Fibroblast of lung (primary cell): ENCODE measurements at regions not wholly inside any gene's neighbourhood (a gene's known extent, or its start where the extent isn't known, plus 50 kb on each side); places are given as distances from the start of the nearest gene placed in this dataset.

Source experiments
- DNase-seq, 2 donors: peaks; one replicate each; pipeline versions ENCODE4 v3.0.0 to v3.0.0-alpha.2; 2010; ENCODE audit warnings: low read depth in 2 of 2
- H2AFZ ChIP-seq: 2 replicates; pipeline ENCODE4 v1.5.1; 2012; ENCODE audit warnings: low read length, control low read depth, inconsistent platforms
- H3K27ac ChIP-seq: 2 replicates; pipeline ENCODE4 v1.5.1; 2011; ENCODE audit warnings: low read length, control low read depth; ENCODE audit not compliant: insufficient read depth
- H3K27me3 ChIP-seq: 2 replicates; pipeline ENCODE4 v1.5.1; 2011; ENCODE audit warnings: mild to moderate bottlenecking, low read length; ENCODE audit not compliant: control insufficient read depth, insufficient read depth
- H3K36me3 ChIP-seq: 2 replicates; pipeline ENCODE4 v1.5.1; 2011; ENCODE audit warnings: low read length; ENCODE audit not compliant: control insufficient read depth, insufficient read depth
- H3K4me1 ChIP-seq: 2 replicates; pipeline ENCODE4 v1.5.1; 2011; ENCODE audit warnings: low read length; ENCODE audit not compliant: control insufficient read depth, insufficient read depth; ENCODE audit errors: extremely low read depth
- H3K4me2 ChIP-seq: 2 replicates; pipeline ENCODE4 v1.5.1; 2011; ENCODE audit warnings: low read length, control low read depth; ENCODE audit not compliant: insufficient read depth; ENCODE audit errors: extremely low read depth
- H3K4me3 ChIP-seq, 4 experiments: fragments of 200-600 bp in 1 of 4; sonication (generic) in 1 of 4; replicated peaks in 1 of 4; 2 replicates each; pipeline ENCODE4 v1.5.1; 2011 to 2016; ENCODE audit warnings: low read length in 4 of 4, low read depth in 3 of 4, mild to moderate bottlenecking in 3 of 4, control low read depth in 2 of 4, inconsistent platforms in 1 of 4, mixed read lengths in 1 of 4; ENCODE audit not compliant: insufficient read depth in 1 of 4; ENCODE audit errors: control extremely low read depth in 1 of 4
- H3K79me2 ChIP-seq: 2 replicates; pipeline ENCODE4 v1.5.1; 2012; ENCODE audit warnings: mild to moderate bottlenecking, low read length, inconsistent platforms; ENCODE audit not compliant: control insufficient read depth, insufficient read depth
- H3K9ac ChIP-seq: 2 replicates; pipeline ENCODE4 v1.5.1; 2011; ENCODE audit warnings: mild to moderate bottlenecking, low read length, control low read depth; ENCODE audit not compliant: insufficient read depth
- H3K9me3 ChIP-seq: 2 replicates; pipeline ENCODE4 v1.5.1; 2012; ENCODE audit warnings: low read depth, low read length; ENCODE audit not compliant: control insufficient read depth, insufficient read depth
- H4K20me1 ChIP-seq: 2 replicates; pipeline ENCODE4 v1.5.1; 2011; ENCODE audit warnings: low read length; ENCODE audit not compliant: control insufficient read depth, insufficient read depth; ENCODE audit errors: extremely low read depth
- CTCF ChIP-seq, 2 donors: IDR thresholded peaks in 1 of 2; conservative IDR thresholded peaks in 1 of 2; 1 replicate in 1 of 2; 2 replicates in 1 of 2; pipeline ENCODE4 v1.5.1; 2011 to 2012; ENCODE audit warnings: low read length in 2 of 2, control low read depth in 1 of 2, inconsistent platforms in 1 of 2, low read depth in 1 of 2, mild to moderate bottlenecking in 1 of 2
- EZH2 ChIP-seq: IDR thresholded peaks from 2 replicates; pipeline ENCODE4 v1.5.1; 2012; ENCODE audit warnings: low read length, control low read depth, mild to moderate bottlenecking; ENCODE audit errors: missing control alignments

GRCh38 chr9:90078988-90079421 lies 474.2 kb downstream of the GADD45G start:
- Histone ChIP-seq H3K36me3 (no peaks in the 10 kb centered on the region), H3K9me3 (no peaks in the 10 kb centered on the region), H3K27ac (no peak overlapping the region), H4K20me1 (no peaks in the 10 kb centered on the region), H3K4me1 (no peaks in the 10 kb centered on the region), H3K4me2 (no peak overlapping the region), H3K9ac (no peak overlapping the region), H3K27me3 (no peaks in the 10 kb centered on the region), H2AFZ (no peak overlapping the region), H3K79me2 (no peaks in the 10 kb centered on the region), H3K4me3 (no peak overlapping the region)
- no peak for TF ChIP-seq CTCF (conservative IDR thresholded peaks at IDR 0.05 in 1 of 2, IDR thresholded peaks at IDR 0.05 in 1 of 2; ENCODE audit: low read depth in 1 of 2, low read length in 2 of 2)
- TF ChIP-seq EZH2 = no peak
- DNase-seq = no peak

- Histone ChIP-seq H3K9me3 (no peaks in the 10 kb centered on the region), H3K27me3 (no peaks in the 10 kb centered on the region), H3K79me2 (no peaks in the 10 kb centered on the region), H4K20me1 (no peaks in the 10 kb centered on the region), H2AFZ (no peak overlapping the region), H3K9ac (no peak overlapping the region), H3K4me3 (no peak overlapping the region), H3K27ac (no peak overlapping the region), H3K4me2 (no peak overlapping the region), H3K4me1 (no peaks in the 10 kb centered on the region), H3K36me3 (no peaks in the 10 kb centered on the region)
- TF ChIP-seq EZH2 = no peak
- TF ChIP-seq CTCF (conservative IDR thresholded peaks at IDR 0.05 in 1 of 2, IDR thresholded peaks at IDR 0.05 in 1 of 2; ENCODE audit: low read depth in 1 of 2, low read length in 2 of 2) = no peak
- DNase-seq = no peak
Observed at GRCh38 chr9:90085633-90086032, 480.8 kb downstream of the GADD45G start.

- no peak overlapping the region for H3K4me2 ChIP-seq
- no peaks in the 10 kb centered on the region for H3K79me2 ChIP-seq
- no peaks in the 10 kb centered on the region for H3K4me1 ChIP-seq
- H3K27me3 ChIP-seq = no peaks in the 10 kb centered on the region
- H3K9ac ChIP-seq = no peak overlapping the region
- no peak overlapping the region for H3K27ac ChIP-seq
- no peaks in the 10 kb centered on the region for H3K9me3 ChIP-seq
- TF ChIP-seq CTCF (conservative IDR thresholded peaks at IDR 0.05 in 1 of 2, IDR thresholded peaks at IDR 0.05 in 1 of 2; ENCODE audit: low read depth in 1 of 2, low read length in 2 of 2) (no peak), EZH2 (no peak)
- H3K4me3 ChIP-seq = no peak overlapping the region
- H4K20me1 ChIP-seq = no peaks in the 10 kb centered on the region
- H3K36me3 ChIP-seq = no peaks in the 10 kb centered on the region
- DNase-seq = no peak
- no peak overlapping the region for H2AFZ ChIP-seq
Observed at GRCh38 chr9:90086101-90086511, 481.3 kb downstream of the GADD45G start.
